ENCODE measurements at regions not wholly inside any gene's neighbourhood (a gene's known extent, or its start where the extent isn't known, plus 50 kb on each side); places are given as distances from the start of the nearest gene placed in this dataset.
"Not testable (repeated sequence)": the region's sequence is repeated elsewhere in the genome, so short reads cannot be mapped to it uniquely, and the experiment has no call there.

DNA sequence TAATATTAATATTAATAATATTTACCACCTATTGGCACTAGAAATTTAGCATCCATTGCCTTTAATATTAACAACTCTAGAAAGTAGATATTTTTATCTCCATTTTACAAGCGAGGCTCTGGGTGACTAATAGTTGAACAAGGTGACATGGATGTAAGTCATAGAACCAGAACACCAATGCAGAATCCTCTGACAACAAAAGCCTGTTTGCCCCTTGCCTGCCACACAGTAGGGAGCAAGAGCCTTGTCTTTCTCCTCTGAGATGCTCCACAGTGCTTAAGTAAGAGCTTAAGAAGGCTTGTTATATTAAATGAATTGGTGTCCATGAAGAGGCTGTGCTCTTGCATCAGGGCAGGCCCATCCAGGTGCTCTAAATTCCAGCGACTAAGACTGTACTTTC is 51.2 kb upstream of the LBX1 start:
- no peak for DNase-seq

DNA sequence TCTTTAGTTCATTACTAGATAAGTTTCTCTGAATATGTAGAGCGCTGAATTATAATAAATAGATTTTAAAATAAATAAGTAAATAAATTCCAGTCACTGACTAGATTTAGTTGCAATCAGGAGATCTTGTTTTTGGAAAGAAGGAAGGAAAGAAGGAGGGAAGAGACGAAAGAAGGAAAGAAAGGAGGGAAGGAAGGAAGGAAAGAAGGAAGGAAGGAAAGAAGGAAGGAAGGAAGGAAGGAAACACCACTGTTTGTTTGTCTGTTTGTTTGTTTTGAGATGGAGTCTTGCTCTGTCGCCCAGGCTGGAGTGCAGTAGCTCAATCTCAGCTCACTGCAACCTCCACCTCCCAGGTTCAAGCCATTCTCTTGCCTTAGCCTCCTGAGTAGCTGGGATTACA is 51.7 kb upstream of the LBX1 start:
- DNase-seq, result not testable (repeated sequence)

DNA sequence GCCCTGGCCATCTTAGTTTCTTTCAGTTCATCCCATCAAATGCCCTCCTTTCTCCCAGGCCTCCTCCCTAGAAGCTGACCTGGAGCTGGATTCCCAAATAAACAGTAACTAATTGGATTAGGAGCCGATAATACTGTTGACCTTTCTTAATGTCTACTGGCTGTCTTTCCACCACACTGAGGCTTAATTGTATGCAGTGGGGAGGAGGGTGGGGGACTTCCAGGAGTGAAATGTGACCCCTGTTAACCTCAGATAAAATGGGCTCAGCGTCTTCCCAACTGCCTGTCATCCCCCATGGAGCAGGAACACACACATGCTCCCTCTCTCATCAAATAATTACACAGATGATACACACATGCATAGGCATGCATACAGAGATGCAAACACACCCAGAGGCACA is 53.7 kb upstream of the LBX1 start:
- no peak for DNase-seq

DNA sequence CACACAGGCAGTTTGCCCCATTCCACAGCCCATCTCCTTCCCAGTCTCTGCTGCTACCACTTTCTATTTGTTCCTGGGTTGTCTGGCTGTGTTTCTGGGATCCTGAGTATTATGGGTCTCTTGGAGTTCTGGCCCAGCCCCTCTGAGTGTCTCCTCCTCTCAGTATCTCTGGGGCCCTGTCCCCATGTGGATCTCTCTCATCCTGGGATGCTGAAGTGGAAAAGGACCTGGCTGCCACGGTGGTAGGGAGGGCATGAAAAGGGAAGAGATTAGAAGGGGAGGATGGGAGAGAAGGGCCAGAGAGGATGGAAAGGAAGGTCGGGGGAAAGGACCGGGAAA is 54.5 kb upstream of the LBX1 start:
- DNase-seq, result no peak

DNA sequence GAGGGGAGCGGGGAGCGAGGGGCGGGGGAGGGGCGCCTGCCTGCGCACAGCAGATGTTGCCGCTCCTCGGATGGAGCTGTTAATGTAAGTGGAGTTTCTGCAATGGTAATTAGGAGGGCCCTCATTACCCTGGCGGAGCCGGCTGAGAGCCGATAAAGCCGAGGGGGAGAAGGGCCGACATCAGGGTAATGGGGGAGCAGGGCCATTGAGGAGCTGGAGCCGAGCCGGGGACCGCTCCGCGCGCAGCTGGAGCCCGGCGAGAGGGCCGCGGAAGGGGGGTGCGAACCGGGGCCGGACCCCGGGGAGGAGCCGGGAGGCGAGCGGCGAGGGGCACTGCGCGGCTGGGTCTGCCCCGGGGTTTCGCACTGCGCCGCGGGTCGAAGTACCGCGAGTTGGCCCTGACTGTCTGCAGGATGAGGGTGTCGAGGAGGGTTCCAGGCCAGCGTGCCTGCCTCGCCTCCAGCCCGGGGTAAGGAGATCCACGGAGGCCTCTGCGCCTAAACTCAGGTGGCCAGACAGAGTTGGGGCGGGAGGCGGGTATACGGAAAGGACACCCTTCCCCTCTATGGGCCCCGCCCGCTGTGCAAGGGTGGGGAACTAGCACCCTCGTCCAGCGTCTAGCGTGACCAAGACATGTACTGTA is 55.0 kb upstream of the LBX1 start:
- no peak for DNase-seq

DNA sequence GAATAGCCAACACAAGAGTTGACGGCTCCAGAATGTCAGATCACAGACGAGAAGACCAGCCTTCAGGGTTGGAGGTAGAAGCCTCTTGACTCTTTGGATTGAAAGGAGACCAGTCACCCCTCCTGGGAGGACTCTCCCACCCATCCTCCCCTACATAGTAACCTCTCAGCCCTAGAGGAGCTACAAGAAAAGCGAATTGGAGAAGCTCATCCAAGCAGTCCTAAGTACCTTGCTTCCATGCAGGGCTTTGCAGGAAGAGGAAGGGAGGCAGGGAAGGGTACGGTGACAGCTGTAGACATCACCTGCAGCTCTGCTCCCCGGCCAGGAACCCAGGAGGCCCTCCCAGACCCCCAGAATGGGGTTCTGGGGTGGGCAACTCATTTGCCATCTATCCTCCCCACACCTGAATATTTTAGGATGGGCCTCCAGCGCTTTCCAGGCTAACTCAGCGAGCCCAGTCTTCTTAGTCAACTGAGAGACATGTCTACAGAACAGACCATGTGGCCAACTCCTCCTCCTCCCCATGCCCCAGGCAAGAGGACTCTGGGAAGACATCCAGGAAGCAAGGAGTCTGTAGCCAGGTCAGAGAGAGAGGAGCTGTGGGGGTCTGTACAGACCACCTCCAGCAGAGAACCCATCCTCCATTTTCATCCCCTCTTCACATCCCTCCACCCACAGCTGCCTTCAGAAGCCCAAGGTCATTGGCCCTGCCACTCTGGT is 55.6 kb upstream of the LBX1 start:
- no peak for DNase-seq

DNA sequence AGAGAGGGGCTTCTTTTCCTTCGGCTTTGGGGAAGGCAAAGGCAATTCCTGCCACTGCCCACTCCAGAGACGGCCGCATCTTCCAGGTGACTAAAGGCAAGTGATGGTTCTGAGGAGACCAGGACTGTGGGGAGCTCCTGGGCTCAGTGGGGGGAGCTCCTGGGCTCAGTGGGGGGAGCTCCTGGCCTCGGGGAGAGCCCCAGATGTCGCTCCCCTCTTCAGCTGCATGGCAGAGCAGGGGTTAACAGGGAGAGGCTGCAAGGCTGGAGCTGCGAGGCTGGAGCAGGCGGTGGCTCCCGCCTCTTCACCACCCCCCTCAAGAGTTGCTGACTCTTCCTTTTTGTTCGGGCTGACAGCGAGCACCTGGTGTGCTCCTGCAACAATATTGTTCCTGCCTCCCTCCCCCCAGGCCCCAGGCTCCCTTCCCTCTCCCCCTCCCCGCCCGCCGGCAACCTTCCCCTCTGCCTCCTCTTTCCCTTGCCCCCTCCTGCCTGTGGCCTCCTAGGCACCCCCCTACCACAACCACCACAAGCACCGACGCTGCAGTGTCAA is 56.3 kb upstream of the LBX1 start:
- DNase-seq, result no peak

DNA sequence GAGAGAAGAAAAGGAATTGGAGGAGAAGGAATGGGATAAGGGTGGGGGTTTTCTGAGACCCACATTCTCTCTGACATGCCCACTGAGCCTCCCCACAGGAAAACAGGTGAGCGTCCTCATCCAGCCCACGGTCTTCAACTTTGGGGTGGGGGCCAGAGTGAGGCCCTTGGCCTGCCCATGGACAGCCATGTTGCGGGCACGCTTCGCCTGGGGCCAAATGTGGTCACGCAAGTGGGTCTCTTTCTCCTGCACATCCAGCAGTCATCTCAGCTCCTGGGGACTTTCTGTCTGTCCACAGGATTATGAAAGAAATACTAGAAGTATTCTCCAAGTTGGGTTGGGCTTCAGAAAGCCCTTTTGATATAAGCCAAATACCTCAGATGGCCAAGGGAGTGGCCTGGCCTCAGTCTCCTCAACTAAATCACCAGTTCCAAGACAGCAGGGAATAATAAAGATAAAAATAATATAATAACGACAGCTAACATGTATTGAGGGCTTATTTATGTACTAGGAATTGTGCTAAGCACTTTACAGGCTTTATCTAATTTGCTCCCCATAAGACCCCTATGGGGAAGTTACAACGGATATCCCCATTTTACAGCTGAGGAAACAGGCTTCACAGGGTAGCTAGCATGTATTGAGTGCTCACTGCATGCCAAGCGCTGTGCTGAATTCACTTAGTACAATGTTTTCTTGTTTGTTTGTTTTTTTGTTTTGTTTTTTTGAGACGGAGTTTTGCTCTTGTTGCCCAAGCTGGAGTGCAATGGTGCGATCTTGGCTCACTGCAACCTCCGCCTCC is 57.2 kb upstream of the LBX1 start:
- DNase-seq, result no peak

DNA sequence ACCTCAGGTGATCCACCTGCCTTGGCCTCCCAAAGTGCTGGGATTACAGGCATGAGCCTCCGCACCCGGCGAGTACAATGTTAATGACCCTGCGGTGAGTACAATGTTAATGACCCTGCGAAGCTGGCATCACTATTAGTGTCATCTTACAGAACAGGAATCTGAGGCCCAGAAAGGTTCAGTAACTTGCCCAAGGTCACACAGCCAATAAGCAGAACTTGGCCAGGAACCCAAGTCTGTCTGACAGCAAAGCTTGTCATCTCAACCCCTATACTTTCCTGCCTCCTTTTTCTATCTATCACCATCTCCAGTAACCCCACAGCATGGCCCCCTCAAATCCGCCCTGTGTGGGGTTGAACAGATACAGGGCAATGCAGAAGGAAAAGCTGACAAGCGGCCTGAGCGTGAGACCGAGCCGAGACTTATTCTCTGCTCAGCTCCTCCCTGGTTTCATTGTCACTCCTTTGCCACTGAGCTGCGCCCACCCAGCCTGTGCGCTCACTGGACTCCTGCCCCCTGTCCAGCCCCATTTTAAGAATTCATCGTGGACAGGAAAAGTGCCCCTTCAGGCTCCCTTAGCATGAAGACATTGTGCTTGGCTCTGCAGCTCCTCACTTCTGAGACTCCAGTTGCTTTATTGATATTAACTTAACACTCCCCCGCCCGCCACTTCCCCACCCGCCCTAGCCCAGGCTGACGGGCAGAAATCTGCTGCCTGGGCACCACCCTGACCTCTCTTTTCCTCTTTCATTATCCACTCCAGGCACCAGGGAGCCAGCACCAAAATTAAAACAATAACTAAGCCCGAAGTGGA is 58.1 kb upstream of the LBX1 start:
- DNase-seq, result no peak

DNA sequence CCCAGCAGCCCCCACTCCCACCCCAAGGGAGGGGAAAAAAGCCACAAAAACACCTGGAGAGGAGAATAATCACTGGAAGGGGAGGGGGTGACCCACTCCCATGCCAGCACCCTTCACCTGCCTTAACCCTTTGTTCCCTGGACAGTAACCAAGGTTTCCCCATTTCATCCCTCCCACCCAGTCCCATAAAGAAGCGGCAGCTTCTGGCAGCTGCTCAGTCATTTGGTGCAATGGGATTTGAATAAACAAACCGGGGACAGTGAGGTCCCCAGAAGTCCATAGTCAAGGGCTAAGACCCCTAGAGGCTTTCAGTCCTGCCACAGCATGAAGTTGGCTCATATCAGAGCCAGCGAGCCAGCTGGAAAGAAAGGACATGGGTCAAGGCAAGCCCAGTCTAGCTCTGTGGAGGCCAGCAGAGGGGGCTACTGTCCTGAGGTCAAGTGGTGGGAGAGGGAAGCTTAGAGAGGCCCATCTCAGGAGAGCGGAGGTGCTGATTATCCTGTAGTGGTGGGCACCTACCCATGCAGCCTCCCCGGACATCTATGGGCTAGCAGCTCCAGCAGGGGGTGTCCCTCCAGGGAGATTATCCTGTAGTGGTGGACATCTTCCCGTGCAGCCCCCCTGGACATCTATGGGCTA is 58.9 kb upstream of the LBX1 start:
- DNase-seq, result peak; percentile 13

DNA sequence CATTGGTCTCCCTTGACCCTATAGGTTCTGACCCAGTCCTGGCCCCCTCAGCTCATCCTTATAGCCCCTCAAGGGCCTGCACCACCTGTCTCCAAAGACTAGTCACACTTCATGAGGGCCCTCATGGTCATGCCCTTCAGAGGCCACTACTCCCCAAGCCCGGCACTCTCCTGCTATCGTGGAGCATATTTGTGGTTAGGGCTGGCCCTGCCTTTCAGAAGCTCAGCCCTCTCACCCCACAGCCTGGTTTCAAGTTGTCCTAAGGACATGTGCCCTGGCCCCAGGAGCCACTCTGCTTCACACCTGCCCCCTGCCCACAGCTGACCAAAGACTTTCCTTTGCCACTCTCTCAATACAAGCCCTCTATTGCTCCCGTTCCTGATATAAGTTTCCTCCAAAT is 60.3 kb upstream of the LBX1 start:
- no peak for DNase-seq

DNA sequence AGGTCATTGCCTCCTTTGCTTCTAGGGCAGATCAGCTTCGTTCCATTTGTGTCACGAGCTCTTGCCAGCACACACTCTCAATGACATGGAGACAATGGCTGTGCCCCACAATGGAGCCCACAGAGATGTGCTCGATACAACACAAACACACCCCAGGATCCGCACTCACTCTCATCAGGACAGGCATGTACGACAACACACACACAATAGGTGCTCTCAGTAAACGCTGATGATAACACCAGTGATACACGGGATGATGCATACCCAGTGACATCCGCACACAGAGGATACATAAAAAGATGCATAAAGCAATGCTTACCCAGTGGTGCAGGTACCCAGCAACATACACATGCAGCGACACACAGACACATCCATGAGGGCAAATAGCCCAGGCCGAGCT is 61.2 kb upstream of the LBX1 start:
- DNase-seq, result no peak

DNA sequence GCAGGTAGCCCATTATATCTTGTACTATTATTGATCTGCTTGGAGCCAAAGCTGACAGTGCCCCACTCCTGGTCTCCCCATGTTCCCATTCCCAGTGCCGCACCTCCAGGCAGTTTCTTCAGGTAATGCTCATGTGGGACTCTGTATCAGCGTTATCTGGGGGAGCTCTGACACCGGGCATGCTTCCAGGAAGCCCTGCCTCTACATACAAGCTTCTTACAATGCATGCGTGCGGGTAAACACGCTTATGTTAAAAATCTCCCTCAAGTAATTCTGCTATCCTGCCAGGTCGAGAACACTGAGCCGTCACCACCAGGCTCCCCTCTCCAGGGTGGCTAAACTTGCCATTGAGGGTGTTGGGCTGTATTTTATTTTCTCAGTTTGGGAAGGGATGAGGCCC is 61.6 kb upstream of the LBX1 start:
- DNase-seq, result no peak

DNA sequence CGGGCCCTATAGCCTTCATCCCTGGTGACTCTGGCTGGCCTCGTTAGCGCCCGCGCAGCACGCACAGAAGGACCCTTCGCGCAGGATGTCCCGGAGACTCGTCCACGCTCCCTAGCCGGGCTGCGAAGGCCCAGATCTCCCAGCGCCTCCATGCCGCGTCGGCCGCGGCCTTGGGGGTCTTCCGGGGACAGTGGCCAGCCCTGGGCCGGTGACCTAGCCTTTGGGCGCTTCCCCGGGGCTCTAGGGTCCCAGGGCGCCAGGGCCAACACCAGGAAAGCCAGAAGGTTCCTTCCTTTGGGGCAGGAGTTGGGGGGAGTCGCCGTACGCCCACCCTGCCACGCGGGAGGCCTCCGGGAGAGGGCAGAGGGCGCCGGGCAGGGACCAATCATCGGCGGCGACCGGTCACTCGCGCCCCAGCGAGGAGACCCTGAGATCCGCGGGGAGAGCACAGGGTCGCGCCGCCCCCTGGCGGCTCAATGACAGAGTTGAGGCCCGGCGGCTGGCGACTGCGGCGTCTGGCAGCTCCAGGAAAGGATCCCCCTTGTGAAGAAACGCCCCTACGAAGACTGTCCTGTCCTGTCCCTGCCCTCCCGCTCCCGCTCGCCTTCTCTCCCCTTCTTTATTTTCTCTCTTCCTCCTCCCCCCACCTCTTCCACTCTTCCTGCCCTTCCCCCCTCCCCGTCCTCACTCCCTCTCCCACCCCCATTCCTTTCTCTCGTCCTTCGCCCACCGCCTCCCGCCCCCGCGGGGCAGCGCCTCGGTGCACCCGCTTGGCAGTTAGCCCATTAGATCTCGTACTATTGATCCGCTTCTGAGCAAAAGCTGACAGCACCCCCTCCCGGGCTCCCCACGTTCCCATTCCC is 62.3 kb upstream of the LBX1 start:
- peak; percentile 19 for DNase-seq

DNA sequence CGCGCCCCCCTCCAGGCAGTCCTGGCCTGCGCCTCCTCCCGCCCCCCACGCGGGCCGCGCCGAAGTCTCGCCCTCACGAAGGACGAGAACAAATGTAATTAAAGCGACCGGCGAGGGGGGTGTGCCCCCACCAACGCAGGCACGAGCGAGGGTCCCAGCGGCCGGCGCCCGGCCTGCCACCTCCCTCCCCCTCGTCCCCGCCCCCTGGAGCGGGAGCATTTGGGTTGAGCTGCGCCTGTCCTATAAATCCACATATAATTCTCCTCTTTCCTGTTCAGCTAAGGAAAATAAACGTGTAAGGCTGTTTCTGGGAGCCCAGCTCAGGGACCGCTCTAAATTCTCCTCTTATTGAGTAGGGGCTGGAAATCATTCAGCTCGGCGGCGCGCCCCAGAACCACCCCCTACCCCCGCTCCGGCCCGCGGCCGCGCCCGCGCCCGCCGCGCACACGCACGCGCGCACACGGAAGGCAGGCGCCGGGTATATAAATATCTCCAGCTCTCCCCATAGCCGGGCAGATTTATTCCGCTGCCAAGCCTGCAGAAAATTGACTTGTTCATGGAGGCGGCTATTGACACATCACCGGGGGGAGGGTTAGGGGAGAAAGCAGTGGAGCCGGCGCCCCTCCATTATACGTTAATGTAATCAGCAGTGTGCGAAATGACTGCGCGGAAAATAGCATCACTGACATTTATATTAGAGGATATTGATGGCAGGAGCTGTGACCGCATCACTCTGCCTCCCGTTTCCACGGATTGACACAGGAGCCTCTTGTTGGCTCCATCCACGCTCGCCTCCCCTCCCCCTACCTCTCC is 61.6 kb upstream of the BTRC start:
- DNase-seq, result no peak

DNA sequence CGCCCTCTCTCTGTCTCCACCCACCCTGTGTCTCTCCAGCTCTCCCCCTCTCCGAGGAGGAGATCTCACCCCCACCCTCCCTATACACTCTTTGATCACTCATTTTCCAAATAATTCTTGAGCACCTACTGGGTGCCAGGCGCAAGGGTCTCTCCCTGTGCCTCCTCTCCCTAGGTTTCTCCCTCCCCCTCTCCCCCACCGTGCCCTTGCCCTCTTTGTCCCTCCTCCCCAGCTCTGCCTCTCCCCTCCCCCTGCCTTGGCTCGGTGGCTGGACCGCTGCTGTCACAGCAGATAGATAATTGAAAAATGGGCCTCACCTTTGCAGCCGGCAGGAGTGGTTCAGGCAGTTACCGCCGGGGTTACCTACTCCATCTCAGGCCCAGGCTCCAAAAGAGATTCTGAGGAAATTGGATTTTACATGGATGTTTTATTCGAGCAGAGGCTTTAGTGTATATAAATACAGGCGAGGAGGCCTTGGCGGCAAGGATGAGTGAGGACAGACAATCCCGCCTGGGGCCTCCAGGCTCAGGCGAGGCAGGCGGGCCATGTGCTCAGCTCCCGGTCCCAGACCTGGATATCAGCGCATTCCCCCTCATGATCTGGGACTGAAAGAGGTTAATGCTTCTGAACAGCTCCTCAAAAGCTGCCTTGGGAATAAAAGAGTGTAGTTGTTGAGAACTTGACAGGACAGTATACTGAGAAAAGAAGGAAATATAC is 60.8 kb upstream of the BTRC start:
- no peak for DNase-seq

DNA sequence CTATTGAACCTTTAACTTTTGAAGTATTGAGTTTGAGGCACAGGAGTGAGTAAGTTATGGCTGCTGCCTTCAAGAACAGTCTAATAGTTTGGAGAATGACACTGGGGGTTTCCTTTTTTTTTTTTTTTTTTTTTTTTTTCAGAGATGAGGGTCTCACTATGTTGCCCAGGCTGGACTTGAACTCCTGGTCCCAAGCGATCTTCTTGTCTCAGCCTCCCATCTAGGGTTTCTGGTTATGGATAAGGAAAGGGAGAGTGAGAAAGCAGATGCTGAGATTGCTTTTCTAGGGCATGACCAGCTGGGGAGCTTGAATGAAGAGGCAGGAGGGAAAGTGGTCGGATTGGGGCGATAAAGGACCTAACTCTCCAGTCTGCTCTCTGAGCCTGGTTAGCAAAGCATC is 59.9 kb upstream of the BTRC start:
- no peak for DNase-seq

DNA sequence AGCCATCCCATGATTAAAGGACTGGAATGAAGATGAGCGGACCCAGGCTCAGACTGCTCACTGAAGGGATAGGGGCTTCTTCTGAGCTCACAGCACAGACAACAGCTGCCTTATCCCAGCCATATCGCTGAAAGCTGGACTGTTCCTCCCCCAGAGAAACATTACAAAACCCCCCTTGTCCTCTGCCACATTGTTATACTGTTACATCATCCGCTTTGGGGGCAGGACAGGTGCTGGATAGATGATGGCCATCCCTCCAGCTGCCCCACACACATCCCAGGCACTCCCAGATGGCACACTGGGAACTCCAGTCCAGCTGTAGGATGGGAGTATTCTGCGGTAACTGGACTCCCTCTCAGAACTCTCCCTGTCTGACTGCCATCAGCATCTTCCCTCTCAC is 58.7 kb upstream of the BTRC start:
- no peak for DNase-seq

DNA sequence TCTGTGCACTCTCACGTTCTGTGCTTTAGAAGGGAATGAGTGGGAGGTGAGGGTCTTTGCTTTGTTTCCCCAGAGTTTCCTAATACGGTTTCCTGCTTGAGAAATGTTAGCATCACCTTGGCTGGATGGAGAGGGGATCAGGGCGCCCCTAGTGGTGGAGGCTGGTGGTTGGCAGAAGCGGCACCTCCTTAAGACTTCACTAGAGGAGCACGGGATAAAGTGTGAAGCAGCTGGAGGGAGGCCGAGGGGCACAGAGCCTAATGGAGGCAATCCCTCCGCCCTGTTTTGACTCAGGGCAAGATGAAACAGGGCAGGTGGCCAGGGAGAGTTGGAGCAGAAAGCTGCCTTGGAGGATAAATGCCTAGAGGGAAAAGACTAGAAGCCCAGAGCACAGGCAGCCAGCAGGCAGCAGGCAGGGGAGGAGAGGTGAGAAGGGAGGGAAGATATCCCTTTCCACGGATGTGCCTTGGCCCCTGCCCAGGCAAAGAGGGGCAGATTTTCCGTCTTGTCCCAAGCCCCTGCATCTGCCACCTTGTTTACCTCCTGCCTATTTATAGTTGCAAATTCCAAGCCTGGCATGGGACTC is 56.0 kb upstream of the BTRC start:
- DNase-seq, result peak; percentile 49

DNA sequence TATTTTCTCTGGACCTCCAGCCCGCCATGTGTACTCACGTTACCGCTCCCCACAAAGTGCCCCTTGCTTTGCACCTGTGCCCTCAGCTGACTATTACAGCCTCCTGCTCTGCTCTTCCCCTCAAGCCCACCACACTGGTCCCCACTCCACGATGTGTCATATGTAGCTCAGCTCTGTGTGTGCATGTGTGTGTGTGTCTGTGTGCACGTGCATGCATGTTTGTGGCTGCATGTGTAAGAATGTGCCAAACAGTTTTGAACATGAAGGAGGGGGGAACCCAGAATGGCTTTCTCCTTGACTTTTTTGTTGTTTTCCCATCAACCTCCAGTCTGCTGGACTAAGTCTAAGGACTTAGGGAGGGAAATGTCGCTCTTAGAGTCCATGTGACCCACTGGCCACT is 54.8 kb upstream of the BTRC start:
- DNase-seq, result no peak
